ENCODE measurements at regions not wholly inside any gene's neighbourhood (a gene's known extent, or its start where the extent isn't known, plus 50 kb on each side); places are given as distances from the start of the nearest gene placed in this dataset.

DNA sequence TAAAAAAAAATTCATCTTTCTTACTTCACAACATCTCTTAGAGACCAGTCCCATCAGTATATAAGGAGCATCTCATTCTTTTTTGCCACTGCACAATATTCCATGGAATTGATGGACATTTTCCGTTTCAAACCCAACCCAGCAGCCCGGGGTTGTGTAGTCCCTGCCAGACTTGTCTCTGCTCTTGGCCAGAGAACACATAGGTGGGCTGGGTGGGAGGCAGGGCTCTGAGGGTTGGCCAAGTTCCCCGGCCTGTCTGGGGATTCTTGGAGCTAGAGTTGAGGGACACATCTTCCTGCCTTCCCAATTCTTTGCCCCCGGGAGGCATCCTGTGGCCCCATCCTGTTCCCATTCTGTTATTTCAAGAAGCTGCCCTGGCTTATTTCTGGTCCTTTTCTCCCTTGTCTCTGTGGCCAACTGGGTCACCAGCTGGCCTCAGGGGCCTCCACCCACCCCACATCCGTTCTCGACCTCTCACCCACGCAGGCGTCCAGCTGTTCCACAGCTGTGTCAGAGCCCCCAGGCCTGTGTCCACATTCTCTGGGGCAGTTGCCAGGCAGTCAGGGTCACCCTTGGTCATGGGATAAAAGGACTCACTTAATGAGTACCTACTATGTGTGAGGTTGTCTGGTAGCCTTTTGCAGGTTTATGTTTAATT is 52.0 kb upstream of the CCDC63 start:
- no peaks in the 10 kb centered on the region for H3K9me3 Mint-ChIP-seq (ENCODE audit: unreplicated experiment)
- no peak overlapping the region for H3K4me3 Mint-ChIP-seq (ENCODE audit: unreplicated experiment)
- peak; percentile 84 for DNase-seq (ENCODE audit: extremely low spot score, unreplicated experiment)
- H3K27ac Mint-ChIP-seq (ENCODE audit: unreplicated experiment): peak overlapping the region; percentile 25
- no peaks in the 10 kb centered on the region for H3K36me3 Mint-ChIP-seq (ENCODE audit: unreplicated experiment)
- H3K4me1 Mint-ChIP-seq (ENCODE audit: unreplicated experiment): peaks cover 13% of the 10 kb centered on the region
- TF ChIP-seq CTCF (IDR thresholded peaks at IDR 0.05): no peak
- H3K27me3 Mint-ChIP-seq (ENCODE audit: unreplicated experiment): peaks cover 5% of the 10 kb centered on the region

- Mint-ChIP-seq H3K36me3 (ENCODE audit: unreplicated experiment) (no peaks in the 10 kb centered on the region), H3K9me3 (ENCODE audit: unreplicated experiment) (no peaks in the 10 kb centered on the region)
- no peak for TF ChIP-seq CTCF (IDR thresholded peaks at IDR 0.05)
Observed at GRCh38 chr12:110796952-110797351, 49.8 kb upstream of the CCDC63 start.

More at GRCh38 chr12:110796952-110797351, 49.8 kb upstream of the CCDC63 start:
- Mint-ChIP-seq H3K4me1 (ENCODE audit: unreplicated experiment) (peaks cover 13% of the 10 kb centered on the region), H3K27me3 (ENCODE audit: unreplicated experiment) (peaks cover 5% of the 10 kb centered on the region), H3K4me3 (ENCODE audit: unreplicated experiment) (no peak overlapping the region), H3K27ac (ENCODE audit: unreplicated experiment) (no peak overlapping the region)
- no peak for DNase-seq (ENCODE audit: extremely low spot score, unreplicated experiment)

All from osteocyte (in vitro differentiated cells).